Caco-2 (cell line): ENCODE measurements at regions not wholly inside any gene's neighbourhood (a gene's known extent, or its start where the extent isn't known, plus 50 kb on each side); places are given as distances from the start of the nearest gene placed in this dataset.

Experiments
- BruUV-seq: library from RNA; stranded (reverse); fragments of 400-500 nt; replicated peaks from 2 replicates; lab custom pipeline; 2021; lab: Mats Ljungman, UMichigan
- CTCF ChIA-PET: fragments of 300-600 bp; sonication (Branson Sonifier 250); formaldehyde crosslinking; loops from one replicate; lab custom pipeline; 2022; ENCODE audit warnings: antibody characterized with exemption; lab: Charles Lee
- POLR2A ChIA-PET: fragments of 300-600 bp; sonication (Branson Sonifier 250); formaldehyde crosslinking; loops from one replicate; lab custom pipeline; 2022; ENCODE audit warnings: antibody characterized with exemption; lab: Charles Lee
- DNase-seq, 2 experiments: peaks; one replicate each; pipeline versions ENCODE4 v3.0.0 to v3.0.0-alpha.2; 2020 to 2022
- H3K27me3 ChIP-seq: replicated peaks from 2 replicates; pipeline ENCODE4 v1.6.0; 2011; ENCODE audit warnings: low read length; ENCODE audit not compliant: control insufficient read depth, insufficient read depth
- H3K36me3 ChIP-seq: 2 replicates; pipeline ENCODE4 v1.5.1; 2011; ENCODE audit warnings: low read length; ENCODE audit not compliant: control insufficient read depth, insufficient read depth
- H3K4me1 ChIP-seq: fragments of 250-450 bp; sonication (Bioruptor Pico); 2 replicates; pipeline ENCODE4 v1.5.1; 2020; ENCODE audit warnings: mild to moderate bottlenecking
- H3K4me3 ChIP-seq: 2 replicates; pipeline ENCODE4 v1.5.1; 2011; ENCODE audit warnings: low read depth, mild to moderate bottlenecking, control low read depth, low read length
- H3K9me3 ChIP-seq: fragments of 250-450 bp; sonication (Bioruptor Pico); 2 replicates; pipeline ENCODE4 v1.5.1; 2020; ENCODE audit warnings: mild to moderate bottlenecking, moderate library complexity
- H3K27ac Mint-ChIP-seq: one replicate; pipeline ENCODE4 v1.8.0; 2022; ENCODE audit warnings: mixed read lengths; ENCODE audit not compliant: unreplicated experiment
- H3K27me3 Mint-ChIP-seq: one replicate; pipeline ENCODE4 v1.8.0; 2022; ENCODE audit warnings: mixed read lengths; ENCODE audit not compliant: insufficient read depth, unreplicated experiment
- H3K36me3 Mint-ChIP-seq: one replicate; pipeline ENCODE4 v1.8.0; 2022; ENCODE audit warnings: mild to moderate bottlenecking, mixed read lengths; ENCODE audit not compliant: insufficient read depth, unreplicated experiment
- H3K4me1 Mint-ChIP-seq: one replicate; pipeline ENCODE4 v1.8.0; 2022; ENCODE audit warnings: low read depth, mixed read lengths; ENCODE audit not compliant: unreplicated experiment
- H3K4me3 Mint-ChIP-seq: one replicate; pipeline ENCODE4 v1.8.0; 2022; ENCODE audit warnings: mild to moderate bottlenecking, moderate library complexity, mixed read lengths; ENCODE audit not compliant: unreplicated experiment
- H3K9me3 Mint-ChIP-seq: one replicate; pipeline ENCODE4 v1.8.0; 2022; ENCODE audit warnings: mixed read lengths; ENCODE audit not compliant: unreplicated experiment
- intact Hi-C: fragments of 100-400 bp; cut with micrococcal nuclease; formaldehyde crosslinking; loops from one replicate; pipeline ENCODE4 v1.10.0; 2022; ENCODE audit not compliant: unreplicated experiment
- TF ChIP-seq, protein P1 (sequence below), 2 experiments: fragments of 200-600 bp in 1 of 2; IDR thresholded peaks; 1 replicate in 1 of 2; 2 replicates in 1 of 2; pipeline versions ENCODE4 v1.5.1 to v1.8.0; 2011 to 2022; ENCODE audit warnings: antibody characterized with exemption in 1 of 2, control low read depth in 1 of 2, inconsistent platforms in 1 of 2, low read depth in 1 of 2, low read length in 1 of 2, mild to moderate bottlenecking in 1 of 2, moderate library complexity in 1 of 2; ENCODE audit not compliant: insufficient read depth in 1 of 2, severe bottlenecking in 1 of 2, unreplicated experiment in 1 of 2

DNA sequence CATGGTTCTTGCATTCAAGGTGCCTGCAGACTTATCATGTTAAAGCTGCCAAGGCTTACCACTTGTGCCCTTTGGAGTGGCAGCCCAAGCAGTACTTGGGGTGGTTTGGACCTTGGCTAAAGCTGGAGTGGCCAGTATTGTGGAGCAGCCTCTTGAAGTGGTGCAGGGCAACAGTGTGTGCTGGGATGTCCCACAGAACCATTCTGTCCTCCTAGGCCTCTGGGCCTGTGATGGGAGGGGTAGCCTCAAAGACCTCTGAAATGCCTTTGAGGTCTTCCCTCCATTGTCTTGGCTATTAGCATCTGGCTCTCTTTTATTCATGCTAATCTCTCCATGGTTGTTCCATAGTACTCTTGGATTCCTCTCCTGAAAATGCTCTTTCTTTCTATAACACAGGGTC, 78.2 kb upstream of the SLC24A4 start:
- CTCF ChIA-PET, result no interaction called here
- no peak for DNase-seq
- BruUV-seq, result no TSS peak
- POLR2A ChIA-PET, result no interaction called here
- H3K4me1 ChIP-seq, result no peaks in the 10 kb centered on the region
- Mint-ChIP-seq H3K9me3 (peaks cover 11% of the 10 kb centered on the region), H3K4me3 (no peak overlapping the region), H3K4me1 (no peaks in the 10 kb centered on the region), H3K27me3 (peaks cover 3% of the 10 kb centered on the region), H3K27ac (no peak overlapping the region), H3K36me3 (no peaks in the 10 kb centered on the region)
- intact Hi-C loops, result no loop called here
- H3K36me3 ChIP-seq, result no peaks in the 10 kb centered on the region
- TF ChIP-seq, protein P1, sequence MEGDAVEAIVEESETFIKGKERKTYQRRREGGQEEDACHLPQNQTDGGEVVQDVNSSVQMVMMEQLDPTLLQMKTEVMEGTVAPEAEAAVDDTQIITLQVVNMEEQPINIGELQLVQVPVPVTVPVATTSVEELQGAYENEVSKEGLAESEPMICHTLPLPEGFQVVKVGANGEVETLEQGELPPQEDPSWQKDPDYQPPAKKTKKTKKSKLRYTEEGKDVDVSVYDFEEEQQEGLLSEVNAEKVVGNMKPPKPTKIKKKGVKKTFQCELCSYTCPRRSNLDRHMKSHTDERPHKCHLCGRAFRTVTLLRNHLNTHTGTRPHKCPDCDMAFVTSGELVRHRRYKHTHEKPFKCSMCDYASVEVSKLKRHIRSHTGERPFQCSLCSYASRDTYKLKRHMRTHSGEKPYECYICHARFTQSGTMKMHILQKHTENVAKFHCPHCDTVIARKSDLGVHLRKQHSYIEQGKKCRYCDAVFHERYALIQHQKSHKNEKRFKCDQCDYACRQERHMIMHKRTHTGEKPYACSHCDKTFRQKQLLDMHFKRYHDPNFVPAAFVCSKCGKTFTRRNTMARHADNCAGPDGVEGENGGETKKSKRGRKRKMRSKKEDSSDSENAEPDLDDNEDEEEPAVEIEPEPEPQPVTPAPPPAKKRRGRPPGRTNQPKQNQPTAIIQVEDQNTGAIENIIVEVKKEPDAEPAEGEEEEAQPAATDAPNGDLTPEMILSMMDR (IDR thresholded peaks at IDR 0.05; ENCODE audit: insufficient read depth in 1 of 2, low read depth in 1 of 2, low read length in 1 of 2, severe bottlenecking in 1 of 2, unreplicated experiment in 1 of 2), result no peak
- peaks cover 10% of the 10 kb centered on the region; the same call in 1 of the 2 replicates for H3K9me3 ChIP-seq
- H3K4me3 ChIP-seq, result no peak overlapping the region
- H3K27me3 ChIP-seq, result no peaks in the 10 kb centered on the region

DNA sequence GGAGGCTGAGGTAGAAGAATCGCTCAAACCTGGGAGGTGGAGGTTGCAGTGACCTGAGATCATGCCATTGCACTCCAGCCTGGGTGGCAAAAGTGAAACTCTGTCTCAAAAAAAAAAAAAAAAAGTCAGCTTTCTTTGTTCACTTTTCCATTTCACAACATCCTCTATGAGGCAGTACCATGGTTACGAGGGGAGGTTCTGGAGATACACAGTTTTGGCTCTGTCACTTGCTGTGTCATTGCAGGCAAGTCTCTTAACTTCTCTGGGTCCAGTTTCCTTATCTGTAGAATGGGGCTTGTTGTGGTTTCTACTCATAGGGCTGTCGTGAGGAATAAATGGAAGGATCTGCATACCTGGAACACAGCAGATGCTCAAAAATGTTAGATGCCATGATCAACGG, 75.6 kb upstream of the SLC24A4 start:
- no peaks in the 10 kb centered on the region for H3K36me3 ChIP-seq
- no peak overlapping the region for H3K27ac Mint-ChIP-seq
- H3K4me1 Mint-ChIP-seq, result no peaks in the 10 kb centered on the region
- no peaks in the 10 kb centered on the region; the same call in 1 of the 2 replicates for H3K27me3 ChIP-seq
- no peaks in the 10 kb centered on the region for H3K36me3 Mint-ChIP-seq
- no peak overlapping the region for H3K4me3 Mint-ChIP-seq
- no TSS peak for BruUV-seq
- H3K27me3 Mint-ChIP-seq, result peaks cover 14% of the 10 kb centered on the region
- intact Hi-C loops, result no loop called here
- H3K9me3 ChIP-seq, result peaks cover 10% of the 10 kb centered on the region; the same call in 1 of the 2 replicates
- TF ChIP-seq, protein P1 (IDR thresholded peaks at IDR 0.05; ENCODE audit: insufficient read depth in 1 of 2, low read depth in 1 of 2, low read length in 1 of 2, severe bottlenecking in 1 of 2, unreplicated experiment in 1 of 2), result no peak
- H3K4me1 ChIP-seq, result no peaks in the 10 kb centered on the region
- ChIA-PET POLR2A (no interaction called here), CTCF (no interaction called here)
- DNase-seq, result no peak
- peaks cover 11% of the 10 kb centered on the region for H3K9me3 Mint-ChIP-seq
- H3K4me3 ChIP-seq, result no peak overlapping the region

DNA sequence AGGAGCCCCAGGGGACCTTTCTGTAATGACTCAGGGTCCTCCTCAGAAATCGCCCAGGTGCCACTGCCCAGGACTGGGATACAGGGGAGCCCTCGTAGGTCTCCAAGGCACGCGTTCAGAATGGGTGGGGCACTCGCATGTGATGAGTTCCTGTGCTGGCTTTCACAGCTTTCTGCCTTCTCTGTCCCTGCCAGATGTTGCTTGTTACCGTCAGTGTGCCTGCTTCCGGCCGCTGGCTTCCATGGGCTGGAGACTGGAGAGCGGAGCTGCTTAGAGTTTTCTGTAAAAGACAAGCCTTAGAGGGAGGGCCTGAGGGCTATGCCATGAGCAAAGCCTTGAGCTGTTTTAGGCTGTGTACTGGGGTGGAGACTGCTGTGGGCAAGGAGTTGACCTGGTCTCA, 75.0 kb upstream of the SLC24A4 start:
- no peak overlapping the region for H3K4me3 ChIP-seq
- intact Hi-C loops, result no loop called here
- ChIA-PET POLR2A (no interaction called here), CTCF (no interaction called here)
- no peaks in the 10 kb centered on the region for H3K36me3 ChIP-seq
- peaks cover 10% of the 10 kb centered on the region; the same call in 1 of the 2 replicates for H3K9me3 ChIP-seq
- peaks cover 19% of the 10 kb centered on the region for H3K27me3 Mint-ChIP-seq
- H3K27ac Mint-ChIP-seq, result no peak overlapping the region
- H3K4me1 ChIP-seq, result no peaks in the 10 kb centered on the region
- no TSS peak for BruUV-seq
- DNase-seq, result no peak
- H3K36me3 Mint-ChIP-seq, result no peaks in the 10 kb centered on the region
- H3K4me1 Mint-ChIP-seq, result no peaks in the 10 kb centered on the region
- H3K27me3 ChIP-seq, result no peaks in the 10 kb centered on the region; the same call in 1 of the 2 replicates
- H3K9me3 Mint-ChIP-seq, result peaks cover 11% of the 10 kb centered on the region
- TF ChIP-seq, protein P1 (IDR thresholded peaks at IDR 0.05; ENCODE audit: insufficient read depth in 1 of 2, low read depth in 1 of 2, low read length in 1 of 2, severe bottlenecking in 1 of 2, unreplicated experiment in 1 of 2), result no peak
- H3K4me3 Mint-ChIP-seq, result no peak overlapping the region
